GM12873 (cell line): ENCODE measurements at regions not wholly inside any gene's neighbourhood (a gene's known extent, or its start where the extent isn't known, plus 50 kb on each side); places are given as distances from the start of the nearest gene placed in this dataset.

Experiments
- CTCF ChIP-seq: IDR thresholded peaks from 2 replicates; pipeline ENCODE4 v1.5.1; 2012; ENCODE audit warnings: low read depth, mild to moderate bottlenecking, moderate library complexity, low read length, control low read depth; ENCODE audit not compliant: insufficient read depth; ENCODE audit errors: missing control alignments

GRCh38 chr2:204279819-204280218, 265.5 kb upstream of the PARD3B start:
- no peak for TF ChIP-seq CTCF

- TF ChIP-seq CTCF = no peak
These were observed 265.0 kb upstream of the PARD3B start for GRCh38 chr2:204280262-204280668.

- TF ChIP-seq CTCF = no peak
These were observed 263.2 kb upstream of the PARD3B start for GRCh38 chr2:204282081-204282480.

- no peak for TF ChIP-seq CTCF
These were observed 262.8 kb upstream of the PARD3B start for GRCh38 chr2:204282525-204282924.

- no peak for TF ChIP-seq CTCF
These were observed 256.2 kb upstream of the PARD3B start for GRCh38 chr2:204289066-204289465.

GRCh38 chr2:204292439-204292838, 252.8 kb upstream of the PARD3B start:
- no peak for TF ChIP-seq CTCF

- TF ChIP-seq CTCF = no peak
These were observed 251.2 kb upstream of the PARD3B start for GRCh38 chr2:204293884-204294747.
